ENCODE measurements at regions not wholly inside any gene's neighbourhood (a gene's known extent, or its start where the extent isn't known, plus 50 kb on each side); places are given as distances from the start of the nearest gene placed in this dataset.
"Not testable (repeated sequence)": the region's sequence is repeated elsewhere in the genome, so short reads cannot be mapped to it uniquely, and the experiment has no call there.

- Histone ChIP-seq H3K27ac (no peak overlapping the region), H2AFZ (no peak overlapping the region), H3K27me3 (replicated peaks; ENCODE audit: insufficient read depth) (no peaks in the 10 kb centered on the region), H3K9me2 (ENCODE audit: insufficient read depth) (no peaks in the 10 kb centered on the region), H3K36me3 (ENCODE audit: low read depth) (no peaks in the 10 kb centered on the region), H4K20me1 (ENCODE audit: insufficient read depth) (no peaks in the 10 kb centered on the region), H3F3A (ENCODE audit: insufficient read depth) (no peaks in the 10 kb centered on the region), H3K9ac (no peak overlapping the region), H3K9me3 (ENCODE audit: low read depth) (no peaks in the 10 kb centered on the region), H3K4me3 (no peak overlapping the region), H3K79me2 (ENCODE audit: insufficient read depth) (no peaks in the 10 kb centered on the region), H3K4me2 (ENCODE audit: unreplicated experiment) (no peak overlapping the region), H3K4me1 (ENCODE audit: insufficient read depth) (no peaks in the 10 kb centered on the region)
- no peak for DNase-seq
- in situ Hi-C loops (cut with MboI) = no loop called here
- 24 to 37% methylated on average over 5 of the region's 5 CpGs for WGBS, 2 experiments (ENCODE audit: low coverage in 1 of 2, low lambda C conversion rate in 2 of 2, missing lambda C conversion rate in 2 of 2)
- no peak for TF ChIP-seq EZH2phosphoT487 (IDR thresholded peaks at IDR 0.05; ENCODE audit: insufficient read depth, low read depth)
- TF ChIP-seq EZH2 (IDR thresholded peaks at IDR 0.05; ENCODE audit: insufficient read depth, poor library complexity, severe bottlenecking) = no peak
These were observed 1077.1 kb downstream of the TYW1 start for GRCh38 chr7:68073701-68074100.

GRCh38 chr7:68074242-68074641 lies 1077.6 kb downstream of the TYW1 start:
- no peak for DNase-seq
- no peak overlapping the region for H3K9ac ChIP-seq
- H3K36me3 ChIP-seq (ENCODE audit: low read depth) = no peaks in the 10 kb centered on the region
- H3K9me3 ChIP-seq (ENCODE audit: low read depth) = no peaks in the 10 kb centered on the region
- no peaks in the 10 kb centered on the region for H3K79me2 ChIP-seq (ENCODE audit: insufficient read depth)
- in situ Hi-C loops (cut with MboI) = no loop called here
- H3K4me3 ChIP-seq = no peak overlapping the region
- 41 to 58% methylated on average over 3 of the region's 3 CpGs for WGBS, 2 experiments (ENCODE audit: low coverage in 1 of 2, low lambda C conversion rate in 2 of 2, missing lambda C conversion rate in 2 of 2)
- no peak overlapping the region for H2AFZ ChIP-seq
- H3K4me1 ChIP-seq (ENCODE audit: insufficient read depth) = no peaks in the 10 kb centered on the region
- H3K27ac ChIP-seq = no peak overlapping the region
- no peaks in the 10 kb centered on the region for H3F3A ChIP-seq (ENCODE audit: insufficient read depth)
- no peak overlapping the region for H3K4me2 ChIP-seq (ENCODE audit: unreplicated experiment)
- no peaks in the 10 kb centered on the region for H4K20me1 ChIP-seq (ENCODE audit: insufficient read depth)
- no peaks in the 10 kb centered on the region for H3K27me3 ChIP-seq (replicated peaks; ENCODE audit: insufficient read depth)
- TF ChIP-seq EZH2 (IDR thresholded peaks at IDR 0.05; ENCODE audit: insufficient read depth, poor library complexity, severe bottlenecking) (no peak), EZH2phosphoT487 (IDR thresholded peaks at IDR 0.05; ENCODE audit: insufficient read depth, low read depth) (no peak)
- no peaks in the 10 kb centered on the region for H3K9me2 ChIP-seq (ENCODE audit: insufficient read depth)

GRCh38 chr7:68078157-68078710 lies 1081.6 kb downstream of the TYW1 start:
- H4K20me1 ChIP-seq (ENCODE audit: insufficient read depth) = no peaks in the 10 kb centered on the region
- H2AFZ ChIP-seq = no peak overlapping the region
- no peak overlapping the region for H3K27ac ChIP-seq
- H3K4me3 ChIP-seq = no peak overlapping the region
- H3K9me3 ChIP-seq (ENCODE audit: low read depth) = no peaks in the 10 kb centered on the region
- H3K4me1 ChIP-seq (ENCODE audit: insufficient read depth) = no peaks in the 10 kb centered on the region
- no peaks in the 10 kb centered on the region for H3K27me3 ChIP-seq (replicated peaks; ENCODE audit: insufficient read depth)
- H3K9ac ChIP-seq = no peak overlapping the region
- no peaks in the 10 kb centered on the region for H3F3A ChIP-seq (ENCODE audit: insufficient read depth)
- no peaks in the 10 kb centered on the region for H3K9me2 ChIP-seq (ENCODE audit: insufficient read depth)
- WGBS, 2 experiments (ENCODE audit: low coverage in 1 of 2, low lambda C conversion rate in 2 of 2, missing lambda C conversion rate in 2 of 2) = 41 to 43% methylated on average over 5 of the region's 5 CpGs
- no peak for DNase-seq
- no peaks in the 10 kb centered on the region for H3K79me2 ChIP-seq (ENCODE audit: insufficient read depth)
- H3K4me2 ChIP-seq (ENCODE audit: unreplicated experiment) = no peak overlapping the region
- no peak for TF ChIP-seq EZH2phosphoT487 (IDR thresholded peaks at IDR 0.05; ENCODE audit: insufficient read depth, low read depth)
- no peak for TF ChIP-seq EZH2 (IDR thresholded peaks at IDR 0.05; ENCODE audit: insufficient read depth, poor library complexity, severe bottlenecking)
- no peaks in the 10 kb centered on the region for H3K36me3 ChIP-seq (ENCODE audit: low read depth)
- in situ Hi-C loops (cut with MboI) = no loop called here

- not testable (repeated sequence) for H3K36me3 ChIP-seq (ENCODE audit: low read depth); DNase-seq; H3K27me3 ChIP-seq (replicated peaks; ENCODE audit: insufficient read depth)
These were observed 1085.7 kb downstream of the TYW1 start for GRCh38 chr7:68082066-68082960.

GRCh38 chr7:68082961-68083657 lies 1086.5 kb downstream of the TYW1 start:
- H3K4me3 ChIP-seq; H3K27me3 ChIP-seq (replicated peaks; ENCODE audit: insufficient read depth); DNase-seq; H3K27ac ChIP-seq; H3F3A ChIP-seq (ENCODE audit: insufficient read depth); H2AFZ ChIP-seq; H3K9me2 ChIP-seq (ENCODE audit: insufficient read depth); H3K4me2 ChIP-seq (ENCODE audit: unreplicated experiment); H3K9me3 ChIP-seq (ENCODE audit: low read depth); H3K9ac ChIP-seq; H3K79me2 ChIP-seq (ENCODE audit: insufficient read depth); H3K36me3 ChIP-seq (ENCODE audit: low read depth); in situ Hi-C loops (cut with MboI); H4K20me1 ChIP-seq (ENCODE audit: insufficient read depth); H3K4me1 ChIP-seq (ENCODE audit: insufficient read depth): not testable (repeated sequence)
- WGBS, 2 experiments (ENCODE audit: low coverage in 1 of 2, low lambda C conversion rate in 2 of 2, missing lambda C conversion rate in 2 of 2) = 70 to 71% methylated on average over 20 to 44 of the region's 44 CpGs

More at GRCh38 chr7:68082066-68082960, 1085.7 kb downstream of the TYW1 start:
- in situ Hi-C loops (cut with MboI); H3K4me3 ChIP-seq; H3K9ac ChIP-seq; H4K20me1 ChIP-seq (ENCODE audit: insufficient read depth); H2AFZ ChIP-seq; H3K27ac ChIP-seq; H3K9me3 ChIP-seq (ENCODE audit: low read depth); H3K4me2 ChIP-seq (ENCODE audit: unreplicated experiment); H3K9me2 ChIP-seq (ENCODE audit: insufficient read depth); H3K79me2 ChIP-seq (ENCODE audit: insufficient read depth); H3K4me1 ChIP-seq (ENCODE audit: insufficient read depth); H3F3A ChIP-seq (ENCODE audit: insufficient read depth): not testable (repeated sequence)
- 80% methylated on average over 8 to 54 of the region's 54 CpGs for WGBS, 2 experiments (ENCODE audit: low coverage in 1 of 2, low lambda C conversion rate in 2 of 2, missing lambda C conversion rate in 2 of 2)

Data from GM23248 (cell line).